ENCODE measurements at regions not wholly inside any gene's neighbourhood (a gene's known extent, or its start where the extent isn't known, plus 50 kb on each side); places are given as distances from the start of the nearest gene placed in this dataset.

DNA sequence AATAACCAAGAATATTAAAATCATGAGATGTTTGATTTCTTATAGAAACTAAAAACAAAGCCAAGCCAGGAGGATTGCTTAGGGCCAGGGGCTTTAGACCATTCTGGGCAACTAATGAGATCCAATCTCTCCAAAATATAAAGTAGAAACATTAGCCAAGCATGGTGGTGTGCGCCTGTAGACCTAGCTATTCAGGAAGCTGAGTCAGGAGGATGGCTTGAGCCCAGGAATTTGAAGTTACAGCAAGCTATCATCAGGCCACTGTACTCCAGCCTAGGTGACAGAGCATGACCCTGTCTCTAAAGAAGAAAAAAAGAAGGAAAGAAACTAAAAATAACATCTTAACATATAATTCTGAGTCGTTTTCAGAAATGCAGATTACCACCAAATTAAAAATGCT is 96.7 kb downstream of the NAF1 start:
- TF ChIP-seq, protein P1, sequence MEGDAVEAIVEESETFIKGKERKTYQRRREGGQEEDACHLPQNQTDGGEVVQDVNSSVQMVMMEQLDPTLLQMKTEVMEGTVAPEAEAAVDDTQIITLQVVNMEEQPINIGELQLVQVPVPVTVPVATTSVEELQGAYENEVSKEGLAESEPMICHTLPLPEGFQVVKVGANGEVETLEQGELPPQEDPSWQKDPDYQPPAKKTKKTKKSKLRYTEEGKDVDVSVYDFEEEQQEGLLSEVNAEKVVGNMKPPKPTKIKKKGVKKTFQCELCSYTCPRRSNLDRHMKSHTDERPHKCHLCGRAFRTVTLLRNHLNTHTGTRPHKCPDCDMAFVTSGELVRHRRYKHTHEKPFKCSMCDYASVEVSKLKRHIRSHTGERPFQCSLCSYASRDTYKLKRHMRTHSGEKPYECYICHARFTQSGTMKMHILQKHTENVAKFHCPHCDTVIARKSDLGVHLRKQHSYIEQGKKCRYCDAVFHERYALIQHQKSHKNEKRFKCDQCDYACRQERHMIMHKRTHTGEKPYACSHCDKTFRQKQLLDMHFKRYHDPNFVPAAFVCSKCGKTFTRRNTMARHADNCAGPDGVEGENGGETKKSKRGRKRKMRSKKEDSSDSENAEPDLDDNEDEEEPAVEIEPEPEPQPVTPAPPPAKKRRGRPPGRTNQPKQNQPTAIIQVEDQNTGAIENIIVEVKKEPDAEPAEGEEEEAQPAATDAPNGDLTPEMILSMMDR (IDR thresholded peaks at IDR 0.05; ENCODE audit: low read length), result no peak
- TF ChIP-seq EZH2phosphoT487 (IDR thresholded peaks at IDR 0.05; ENCODE audit: low read length), result no peak
